ENCODE measurements at regions not wholly inside any gene's neighbourhood (a gene's known extent, or its start where the extent isn't known, plus 50 kb on each side); places are given as distances from the start of the nearest gene placed in this dataset.

DNA sequence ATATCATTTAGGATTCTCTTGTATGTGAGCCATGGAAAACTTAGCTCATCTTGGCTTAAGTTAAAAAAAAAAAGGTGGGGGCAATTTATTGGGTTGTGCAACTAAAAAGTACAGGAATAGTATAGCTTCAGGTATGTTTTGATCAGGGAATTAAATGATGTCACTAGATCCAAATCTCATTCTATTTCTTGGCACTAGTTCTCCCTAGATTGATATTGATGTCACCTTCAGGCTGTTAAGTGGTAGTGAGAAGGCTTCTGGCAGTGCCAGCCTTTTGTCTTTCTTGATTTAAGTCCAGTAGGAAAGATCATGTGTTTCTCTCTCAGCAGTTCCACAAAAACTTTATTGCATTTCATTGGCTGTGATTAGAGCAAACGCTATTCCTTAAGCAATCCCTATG is 65.0 kb upstream of the ZBED5 start:
- H3K4me1 ChIP-seq (ENCODE audit: control insufficient read depth in 2 of 2, insufficient read depth in 2 of 2, low read length in 2 of 2) = no peaks in the 10 kb centered on the region
- WGBS = 91% methylated on average over 1 of the region's 1 CpG
- peaks cover 0 to under 1% of the 10 kb centered on the region in 2 donors for H3K9me3 ChIP-seq (ENCODE audit: control insufficient read depth in 2 of 2, insufficient read depth in 1 of 2, low read length in 1 of 2)
- no peaks in the 10 kb centered on the region for H3K36me3 ChIP-seq (ENCODE audit: control insufficient read depth in 2 of 2, insufficient read depth in 2 of 2, low read length in 1 of 2)
- peaks cover 0 to 2% of the 10 kb centered on the region in 2 donors for H3K27me3 ChIP-seq (ENCODE audit: control insufficient read depth in 2 of 2, insufficient read depth in 1 of 2, low read length in 1 of 2)
- no peak overlapping the region for H3K4me3 ChIP-seq (ENCODE audit: low read length in 2 of 2)
- no peak overlapping the region for H3K27ac ChIP-seq (ENCODE audit: low read depth in 1 of 2, low read length in 1 of 2)
- DNase-seq (ENCODE audit: low read depth in 6 of 9, low spot score in 9 of 9) = no peak

DNA sequence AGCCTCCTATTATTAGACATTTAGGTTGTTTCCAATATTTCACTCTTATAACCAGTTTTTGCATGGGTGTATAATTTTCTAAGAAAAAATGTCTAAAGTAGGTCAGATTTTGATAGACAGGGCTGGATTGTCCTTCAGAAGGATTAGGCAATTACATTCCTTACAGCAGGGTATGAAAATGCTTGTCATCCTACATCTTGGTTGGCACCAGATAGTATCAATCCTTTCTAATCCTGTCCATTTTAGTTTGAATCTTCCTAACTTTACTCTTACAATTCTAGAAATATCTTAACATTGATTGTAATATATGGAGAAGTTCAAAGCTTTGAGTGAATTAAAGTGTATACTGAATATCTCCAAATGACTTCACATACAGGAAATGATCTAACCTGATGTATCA is 63.0 kb upstream of the ZBED5 start:
- H3K9me3 ChIP-seq (ENCODE audit: control insufficient read depth in 2 of 2, insufficient read depth in 1 of 2, low read length in 1 of 2) = peaks cover 0 to 8% of the 10 kb centered on the region in 2 donors

DNA sequence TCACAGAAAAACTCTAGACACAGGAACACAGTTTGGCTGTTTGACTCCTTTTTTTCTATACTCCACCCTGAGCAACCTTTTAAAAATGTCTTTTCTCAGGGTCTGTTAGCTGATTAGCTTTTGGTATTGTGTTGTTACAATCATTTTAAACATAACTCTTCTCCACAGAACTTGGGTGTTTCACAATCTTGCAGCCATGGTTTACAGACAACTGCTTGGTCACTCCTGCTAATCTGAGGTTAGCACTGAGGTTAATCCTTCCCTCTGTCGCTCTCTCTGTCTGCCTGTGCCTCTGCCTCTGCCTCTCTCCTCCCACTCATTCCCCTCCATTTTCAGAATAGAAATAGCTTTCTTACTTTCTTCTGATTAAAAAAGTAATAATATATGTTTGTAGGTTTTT is 62.4 kb upstream of the ZBED5 start:
- Histone ChIP-seq H3K9me3 (ENCODE audit: control insufficient read depth in 2 of 2, insufficient read depth in 1 of 2, low read length in 1 of 2) (peaks cover 0 to 8% of the 10 kb centered on the region in 2 donors), H3K4me1 (ENCODE audit: control insufficient read depth in 2 of 2, insufficient read depth in 2 of 2, low read length in 2 of 2) (no peaks in the 10 kb centered on the region), H3K27me3 (ENCODE audit: control insufficient read depth in 2 of 2, insufficient read depth in 1 of 2, low read length in 1 of 2) (no peaks in the 10 kb centered on the region), H3K4me3 (ENCODE audit: low read length in 2 of 2) (no peak overlapping the region), H3K36me3 (ENCODE audit: control insufficient read depth in 2 of 2, insufficient read depth in 2 of 2, low read length in 1 of 2) (no peaks in the 10 kb centered on the region), H3K27ac (ENCODE audit: low read depth in 1 of 2, low read length in 1 of 2) (no peak overlapping the region)
- DNase-seq (ENCODE audit: low read depth in 6 of 9, low spot score in 9 of 9) = no peak
- WGBS = 68% methylated on average over 1 of the region's 1 CpG

More for the DNA sequence above, 63.0 kb upstream of the ZBED5 start:
- Histone ChIP-seq H3K4me3 (ENCODE audit: low read length in 2 of 2) (no peak overlapping the region), H3K4me1 (ENCODE audit: control insufficient read depth in 2 of 2, insufficient read depth in 2 of 2, low read length in 2 of 2) (no peaks in the 10 kb centered on the region), H3K27me3 (ENCODE audit: control insufficient read depth in 2 of 2, insufficient read depth in 1 of 2, low read length in 1 of 2) (no peaks in the 10 kb centered on the region), H3K36me3 (ENCODE audit: control insufficient read depth in 2 of 2, insufficient read depth in 2 of 2, low read length in 1 of 2) (no peaks in the 10 kb centered on the region), H3K27ac (ENCODE audit: low read depth in 1 of 2, low read length in 1 of 2) (no peak overlapping the region)
- DNase-seq (ENCODE audit: low read depth in 6 of 9, low spot score in 9 of 9) = no peak

DNA sequence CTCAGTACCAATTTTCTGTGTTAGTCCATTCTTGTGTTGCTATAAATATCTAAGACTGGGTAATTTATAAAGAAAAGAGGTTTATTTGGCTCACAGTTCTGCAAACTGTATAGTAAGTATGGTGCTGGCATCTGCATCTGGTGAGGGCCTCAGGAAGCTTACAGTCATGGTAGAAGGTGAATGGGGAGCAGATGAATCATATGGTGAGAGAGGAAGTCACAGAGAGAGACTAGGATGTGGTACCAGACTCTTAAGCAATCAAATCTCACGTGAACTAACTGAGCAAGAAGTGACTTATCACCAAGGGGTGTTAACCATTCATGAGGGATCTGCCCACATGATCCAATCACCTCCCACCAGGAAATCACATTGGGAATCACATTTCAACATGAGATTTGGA is 60.8 kb upstream of the ZBED5 start:
- no peak overlapping the region for H3K4me3 ChIP-seq (ENCODE audit: low read length in 2 of 2)
- WGBS = 94% methylated on average over 1 of the region's 1 CpG
- H3K36me3 ChIP-seq (ENCODE audit: control insufficient read depth in 2 of 2, insufficient read depth in 2 of 2, low read length in 1 of 2) = no peaks in the 10 kb centered on the region
- DNase-seq (ENCODE audit: low read depth in 6 of 9, low spot score in 9 of 9) = no peak
- no peaks in the 10 kb centered on the region for H3K27me3 ChIP-seq (ENCODE audit: control insufficient read depth in 2 of 2, insufficient read depth in 1 of 2, low read length in 1 of 2)
- peaks cover 0 to 8% of the 10 kb centered on the region in 2 donors for H3K9me3 ChIP-seq (ENCODE audit: control insufficient read depth in 2 of 2, insufficient read depth in 1 of 2, low read length in 1 of 2)
- no peaks in the 10 kb centered on the region for H3K4me1 ChIP-seq (ENCODE audit: control insufficient read depth in 2 of 2, insufficient read depth in 2 of 2, low read length in 2 of 2)
- no peak overlapping the region for H3K27ac ChIP-seq (ENCODE audit: low read depth in 1 of 2, low read length in 1 of 2)

DNA sequence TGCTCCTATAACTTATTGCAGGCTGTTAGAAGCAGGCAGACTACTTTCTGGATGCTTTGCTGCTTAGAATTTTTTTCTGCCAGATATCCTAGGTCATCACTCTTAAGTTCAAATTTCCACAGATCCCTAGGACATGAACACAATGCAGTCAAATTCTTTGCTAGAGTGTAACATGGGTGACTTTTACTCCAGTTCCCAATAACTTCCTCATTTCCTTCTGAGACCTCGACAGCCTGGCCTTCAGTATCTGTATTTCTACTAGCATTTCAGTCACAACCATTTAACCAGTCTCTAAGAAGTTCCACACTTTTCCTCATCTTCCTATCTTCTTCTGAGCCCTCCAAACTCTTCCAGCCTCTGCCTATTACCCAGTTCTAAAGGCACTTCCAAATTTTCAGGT is 60.4 kb upstream of the ZBED5 start:
- Histone ChIP-seq H3K4me1 (ENCODE audit: control insufficient read depth in 2 of 2, insufficient read depth in 2 of 2, low read length in 2 of 2) (no peaks in the 10 kb centered on the region), H3K27ac (ENCODE audit: low read depth in 1 of 2, low read length in 1 of 2) (no peak overlapping the region), H3K4me3 (ENCODE audit: low read length in 2 of 2) (no peak overlapping the region), H3K36me3 (ENCODE audit: control insufficient read depth in 2 of 2, insufficient read depth in 2 of 2, low read length in 1 of 2) (no peaks in the 10 kb centered on the region), H3K9me3 (ENCODE audit: control insufficient read depth in 2 of 2, insufficient read depth in 1 of 2, low read length in 1 of 2) (peaks cover 0 to 8% of the 10 kb centered on the region in 2 donors), H3K27me3 (ENCODE audit: control insufficient read depth in 2 of 2, insufficient read depth in 1 of 2, low read length in 1 of 2) (no peaks in the 10 kb centered on the region)
- DNase-seq (ENCODE audit: low read depth in 6 of 9, low spot score in 9 of 9) = no peak
- 39% methylated on average over 1 of the region's 1 CpG for WGBS

DNA sequence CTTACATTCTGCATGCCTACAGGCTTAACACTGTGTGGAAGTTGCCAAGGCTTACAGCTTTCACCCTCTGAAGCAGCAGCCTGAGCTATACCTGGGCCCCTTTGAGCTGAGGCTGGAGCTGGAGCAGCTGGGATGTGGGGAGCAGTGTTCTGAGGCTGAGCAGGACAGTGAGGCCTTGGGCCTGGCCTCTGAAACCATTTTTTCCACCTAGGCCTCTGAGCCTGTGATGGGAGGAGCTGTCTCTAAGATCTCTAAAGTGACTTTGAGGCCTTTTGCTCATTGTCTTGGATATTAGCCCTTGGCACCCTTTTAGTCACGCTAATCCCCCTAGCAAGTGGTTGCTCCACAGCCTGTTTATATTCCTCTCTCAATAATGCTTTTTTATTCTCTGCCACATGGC is 59.9 kb upstream of the ZBED5 start:
- Histone ChIP-seq H3K27me3 (ENCODE audit: control insufficient read depth in 2 of 2, insufficient read depth in 1 of 2, low read length in 1 of 2) (no peaks in the 10 kb centered on the region), H3K36me3 (ENCODE audit: control insufficient read depth in 2 of 2, insufficient read depth in 2 of 2, low read length in 1 of 2) (no peaks in the 10 kb centered on the region), H3K4me1 (ENCODE audit: control insufficient read depth in 2 of 2, insufficient read depth in 2 of 2, low read length in 2 of 2) (no peaks in the 10 kb centered on the region), H3K4me3 (ENCODE audit: low read length in 2 of 2) (no peak overlapping the region), H3K9me3 (ENCODE audit: control insufficient read depth in 2 of 2, insufficient read depth in 1 of 2, low read length in 1 of 2) (peaks cover 0 to 8% of the 10 kb centered on the region in 2 donors), H3K27ac (ENCODE audit: low read depth in 1 of 2, low read length in 1 of 2) (no peak overlapping the region)
- DNase-seq (ENCODE audit: low read depth in 6 of 9, low spot score in 9 of 9) = no peak
- WGBS = 100% methylated on average over 1 of the region's 1 CpG

DNA sequence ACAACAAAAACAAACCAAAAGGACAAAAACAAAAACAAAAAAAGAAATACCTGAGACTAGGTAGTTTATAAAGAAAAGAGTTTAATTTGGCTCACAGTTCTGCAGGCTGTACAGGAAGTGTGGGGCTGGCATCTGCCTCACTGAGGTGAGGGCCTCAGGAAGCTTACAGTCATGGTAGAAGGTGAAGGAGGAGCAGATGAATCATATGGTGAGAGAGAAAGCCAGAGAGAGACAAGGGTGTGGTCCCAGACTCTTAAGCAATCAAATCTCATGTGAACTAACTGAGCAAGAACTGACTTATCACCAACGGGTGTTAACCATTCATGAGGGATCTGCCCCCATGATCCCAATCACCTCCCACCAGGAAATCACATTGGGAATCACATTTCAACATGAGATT is 58.8 kb upstream of the ZBED5 start:
- Histone ChIP-seq H3K27me3 (ENCODE audit: control insufficient read depth in 2 of 2, insufficient read depth in 1 of 2, low read length in 1 of 2) (no peaks in the 10 kb centered on the region), H3K4me3 (ENCODE audit: low read length in 2 of 2) (no peak overlapping the region), H3K9me3 (ENCODE audit: control insufficient read depth in 2 of 2, insufficient read depth in 1 of 2, low read length in 1 of 2) (peaks cover 0 to 8% of the 10 kb centered on the region in 2 donors), H3K36me3 (ENCODE audit: control insufficient read depth in 2 of 2, insufficient read depth in 2 of 2, low read length in 1 of 2) (no peaks in the 10 kb centered on the region), H3K4me1 (ENCODE audit: control insufficient read depth in 2 of 2, insufficient read depth in 2 of 2, low read length in 2 of 2) (no peaks in the 10 kb centered on the region), H3K27ac (ENCODE audit: low read depth in 1 of 2, low read length in 1 of 2) (no peak overlapping the region)
- no peak for DNase-seq (ENCODE audit: low read depth in 6 of 9, low spot score in 9 of 9)
- WGBS = 0% methylated on average over 1 of the region's 1 CpG

DNA sequence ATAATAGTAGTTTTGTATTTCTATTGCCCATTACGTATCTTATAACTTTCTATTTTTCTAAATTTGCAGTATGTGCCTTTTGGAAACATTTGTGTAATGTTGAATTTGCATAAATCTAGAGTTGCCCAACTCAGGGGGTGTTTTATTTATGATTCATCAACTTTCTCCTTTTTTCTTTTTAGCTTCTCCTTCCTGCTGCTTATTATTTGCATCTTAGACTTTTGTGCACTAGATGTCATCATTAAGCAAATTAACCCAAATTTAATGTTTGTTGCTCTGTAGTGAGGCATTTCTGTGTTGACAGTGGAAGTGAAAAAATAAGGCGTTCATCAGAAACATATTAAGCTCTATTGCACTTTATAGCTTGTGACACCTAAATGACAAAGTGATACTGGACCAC is 56.2 kb upstream of the ZBED5 start:
- DNase-seq (ENCODE audit: low read depth in 6 of 9, low spot score in 9 of 9) = no peak
- peaks cover 0 to 8% of the 10 kb centered on the region in 2 donors for H3K9me3 ChIP-seq (ENCODE audit: control insufficient read depth in 2 of 2, insufficient read depth in 1 of 2, low read length in 1 of 2)
- H3K4me3 ChIP-seq (ENCODE audit: low read length in 2 of 2) = no peak overlapping the region
- H3K4me1 ChIP-seq (ENCODE audit: control insufficient read depth in 2 of 2, insufficient read depth in 2 of 2, low read length in 2 of 2) = no peaks in the 10 kb centered on the region
- no peak overlapping the region for H3K27ac ChIP-seq (ENCODE audit: low read depth in 1 of 2, low read length in 1 of 2)
- WGBS = 96% methylated on average over 2 of the region's 2 CpGs
- no peaks in the 10 kb centered on the region for H3K36me3 ChIP-seq (ENCODE audit: control insufficient read depth in 2 of 2, insufficient read depth in 2 of 2, low read length in 1 of 2)
- H3K27me3 ChIP-seq (ENCODE audit: control insufficient read depth in 2 of 2, insufficient read depth in 1 of 2, low read length in 1 of 2) = no peaks in the 10 kb centered on the region

DNA sequence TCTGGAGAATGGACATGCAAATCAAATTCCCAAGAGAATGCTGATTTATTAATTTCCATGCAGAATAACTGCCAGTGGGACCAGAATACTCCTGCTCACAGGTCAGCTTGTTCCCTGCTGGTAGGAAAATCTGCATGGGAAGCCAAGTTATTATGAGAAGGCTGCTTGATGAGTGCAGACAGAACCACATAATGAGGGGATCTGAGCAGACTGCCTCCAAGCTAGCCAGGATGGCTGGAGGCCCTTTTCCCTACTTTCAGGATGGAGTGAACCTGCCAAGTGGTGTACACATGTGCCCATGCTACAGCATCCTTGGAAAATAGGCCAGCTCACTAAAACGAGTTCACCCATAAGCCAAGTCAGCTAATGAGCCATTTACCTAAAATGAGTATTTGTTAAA is 55.2 kb upstream of the ZBED5 start:
- WGBS = 89% methylated on average over 1 of the region's 1 CpG
- Histone ChIP-seq H3K27ac (ENCODE audit: low read depth in 1 of 2, low read length in 1 of 2) (no peak overlapping the region), H3K27me3 (ENCODE audit: control insufficient read depth in 2 of 2, insufficient read depth in 1 of 2, low read length in 1 of 2) (no peaks in the 10 kb centered on the region), H3K4me1 (ENCODE audit: control insufficient read depth in 2 of 2, insufficient read depth in 2 of 2, low read length in 2 of 2) (no peaks in the 10 kb centered on the region), H3K36me3 (ENCODE audit: control insufficient read depth in 2 of 2, insufficient read depth in 2 of 2, low read length in 1 of 2) (no peaks in the 10 kb centered on the region), H3K9me3 (ENCODE audit: control insufficient read depth in 2 of 2, insufficient read depth in 1 of 2, low read length in 1 of 2) (peaks cover 0 to 8% of the 10 kb centered on the region in 2 donors), H3K4me3 (ENCODE audit: low read length in 2 of 2) (no peak overlapping the region)
- no peak for DNase-seq (ENCODE audit: low read depth in 6 of 9, low spot score in 9 of 9)

DNA sequence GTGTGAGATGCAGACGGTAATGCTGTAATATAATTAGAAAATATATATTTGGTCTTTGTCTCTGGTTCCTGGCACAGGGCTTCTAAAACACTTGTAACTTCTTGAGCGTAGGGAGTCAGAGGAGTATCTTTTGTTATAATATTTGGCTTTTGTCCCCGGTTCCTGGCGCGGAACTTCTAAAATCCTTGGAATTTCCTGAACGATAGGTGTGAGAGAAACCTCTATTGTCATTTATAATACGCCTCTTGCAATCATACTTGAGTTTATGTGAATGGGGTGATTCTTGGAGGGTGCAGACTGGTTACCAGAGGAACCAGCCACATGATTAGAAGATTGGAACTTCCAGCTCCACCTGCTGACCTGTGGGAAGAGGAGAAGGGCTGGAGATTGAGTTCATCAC is 54.1 kb upstream of the ZBED5 start:
- no peak overlapping the region for H3K27ac ChIP-seq (ENCODE audit: low read depth in 1 of 2, low read length in 1 of 2)
- no peaks in the 10 kb centered on the region for H3K27me3 ChIP-seq (ENCODE audit: control insufficient read depth in 2 of 2, insufficient read depth in 1 of 2, low read length in 1 of 2)
- H3K4me3 ChIP-seq (ENCODE audit: low read length in 2 of 2) = no peak overlapping the region
- 94% methylated on average over 7 of the region's 7 CpGs for WGBS
- no peaks in the 10 kb centered on the region for H3K4me1 ChIP-seq (ENCODE audit: control insufficient read depth in 2 of 2, insufficient read depth in 2 of 2, low read length in 2 of 2)
- no peaks in the 10 kb centered on the region for H3K9me3 ChIP-seq (ENCODE audit: control insufficient read depth in 2 of 2, insufficient read depth in 1 of 2, low read length in 1 of 2)
- H3K36me3 ChIP-seq (ENCODE audit: control insufficient read depth in 2 of 2, insufficient read depth in 2 of 2, low read length in 1 of 2) = no peaks in the 10 kb centered on the region
- DNase-seq (ENCODE audit: low read depth in 6 of 9, low spot score in 9 of 9) = no peak

Measured in thymus (tissue), 11 donors.